ENCODE measurements at regions not wholly inside any gene's neighbourhood (a gene's known extent, or its start where the extent isn't known, plus 50 kb on each side); places are given as distances from the start of the nearest gene placed in this dataset.

GRCh38 chr16:66133643-66134338 lies 232.7 kb upstream of the CDH5 start:
- no peaks in the 10 kb centered on the region for H3K36me3 ChIP-seq (replicated peaks; ENCODE audit: insufficient read depth, low read depth)
- no peaks in the 10 kb centered on the region for H3K79me2 ChIP-seq
- peaks cover 9% of the 10 kb centered on the region for H3K4me1 ChIP-seq (ENCODE audit: insufficient read depth)
- no peaks in the 10 kb centered on the region for H4K20me1 ChIP-seq (ENCODE audit: insufficient read depth, poor library complexity, severe bottlenecking)
- H3K27ac ChIP-seq, result no peak overlapping the region
- no peak overlapping the region for H3K4me3 ChIP-seq
- H3K27me3 ChIP-seq, result peaks cover 2% of the 10 kb centered on the region
- no peaks in the 10 kb centered on the region for H3K9me3 ChIP-seq (ENCODE audit: low read depth)
- H3K9me2 ChIP-seq (replicated peaks; ENCODE audit: insufficient read depth), result no peaks in the 10 kb centered on the region
- DNase-seq (ENCODE audit: low spot score), result no peak
- WGBS (ENCODE audit: low lambda C conversion rate, missing lambda C conversion rate), result 79% methylated on average over 6 of the region's 6 CpGs
- H3K4me2 ChIP-seq, result no peak overlapping the region
- no peak for TF ChIP-seq EZH2 (IDR thresholded peaks at IDR 0.05; ENCODE audit: borderline replicate concordance)
- no peak for TF ChIP-seq EZH2phosphoT487 (IDR thresholded peaks at IDR 0.05; ENCODE audit: low read depth, severe bottlenecking, unreplicated experiment)
- no peak for TF ChIP-seq CTCF (IDR thresholded peaks at IDR 0.05; ENCODE audit: poor library complexity)
- no peak overlapping the region for H2AFZ ChIP-seq

- peaks cover 17% of the 10 kb centered on the region for H3K27me3 ChIP-seq
- no peak overlapping the region for H2AFZ ChIP-seq
- no peaks in the 10 kb centered on the region for H3K9me3 ChIP-seq (ENCODE audit: low read depth)
- H3K27ac ChIP-seq, result no peak overlapping the region
- WGBS (ENCODE audit: low lambda C conversion rate, missing lambda C conversion rate), result 82% methylated on average over 3 of the region's 3 CpGs
- TF ChIP-seq CTCF (IDR thresholded peaks at IDR 0.05; ENCODE audit: poor library complexity), result no peak
- TF ChIP-seq EZH2 (IDR thresholded peaks at IDR 0.05; ENCODE audit: borderline replicate concordance), result no peak
- TF ChIP-seq EZH2phosphoT487 (IDR thresholded peaks at IDR 0.05; ENCODE audit: low read depth, severe bottlenecking, unreplicated experiment), result no peak
- H3K79me2 ChIP-seq, result no peaks in the 10 kb centered on the region
- H3K4me1 ChIP-seq (ENCODE audit: insufficient read depth), result peaks cover 9% of the 10 kb centered on the region
- H3K4me3 ChIP-seq, result no peak overlapping the region
- DNase-seq (ENCODE audit: low spot score), result no peak
- H4K20me1 ChIP-seq (ENCODE audit: insufficient read depth, poor library complexity, severe bottlenecking), result no peaks in the 10 kb centered on the region
- H3K9me2 ChIP-seq (replicated peaks; ENCODE audit: insufficient read depth), result no peaks in the 10 kb centered on the region
- no peak overlapping the region for H3K4me2 ChIP-seq
- H3K36me3 ChIP-seq (replicated peaks; ENCODE audit: insufficient read depth, low read depth), result no peaks in the 10 kb centered on the region
Measured at GRCh38 chr16:66131895-66132294, 234.6 kb upstream of the CDH5 start.

- Histone ChIP-seq H2AFZ (no peak overlapping the region), H3K27ac (no peak overlapping the region), H4K20me1 (ENCODE audit: insufficient read depth, poor library complexity, severe bottlenecking) (no peaks in the 10 kb centered on the region), H3K4me1 (ENCODE audit: insufficient read depth) (peaks cover 9% of the 10 kb centered on the region), H3K9me3 (ENCODE audit: low read depth) (no peaks in the 10 kb centered on the region), H3K4me3 (no peak overlapping the region), H3K36me3 (replicated peaks; ENCODE audit: insufficient read depth, low read depth) (no peaks in the 10 kb centered on the region), H3K27me3 (peaks cover 17% of the 10 kb centered on the region), H3K9me2 (replicated peaks; ENCODE audit: insufficient read depth) (no peaks in the 10 kb centered on the region), H3K79me2 (no peaks in the 10 kb centered on the region), H3K4me2 (no peak overlapping the region)
- 91% methylated on average over 5 of the region's 5 CpGs for WGBS (ENCODE audit: low lambda C conversion rate, missing lambda C conversion rate)
- no peak for DNase-seq (ENCODE audit: low spot score)
- no peak for TF ChIP-seq CTCF (IDR thresholded peaks at IDR 0.05; ENCODE audit: poor library complexity)
- no peak for TF ChIP-seq EZH2phosphoT487 (IDR thresholded peaks at IDR 0.05; ENCODE audit: low read depth, severe bottlenecking, unreplicated experiment)
- TF ChIP-seq EZH2 (IDR thresholded peaks at IDR 0.05; ENCODE audit: borderline replicate concordance), result no peak
Measured at GRCh38 chr16:66131156-66131807, 235.2 kb upstream of the CDH5 start.
